Neural crest cell (in vitro differentiated cells): ENCODE measurements at regions not wholly inside any gene's neighbourhood (a gene's known extent, or its start where the extent isn't known, plus 50 kb on each side); places are given as distances from the start of the nearest gene placed in this dataset.

Experiments
- DNase-seq: peaks from one replicate; pipeline ENCODE4 v3.0.0; 2021; ENCODE audit warnings: low read depth, mixed read lengths, low spot score
- H3K27ac Mint-ChIP-seq: one replicate; pipeline ENCODE4 v1.8.0; 2021; ENCODE audit warnings: mild to moderate bottlenecking, mixed read lengths; ENCODE audit not compliant: unreplicated experiment
- H3K27me3 Mint-ChIP-seq: 2 replicates; pipeline ENCODE4 v1.8.0; 2021; ENCODE audit warnings: low read depth, mild to moderate bottlenecking, mixed read lengths
- H3K36me3 Mint-ChIP-seq: 2 replicates; pipeline ENCODE4 v1.8.0; 2021; ENCODE audit warnings: low read depth, mild to moderate bottlenecking, mixed read lengths
- H3K4me1 Mint-ChIP-seq: 2 replicates; pipeline ENCODE4 v1.8.0; 2021; ENCODE audit warnings: mixed read lengths
- H3K4me3 Mint-ChIP-seq: one replicate; pipeline ENCODE4 v1.8.0; 2021; ENCODE audit warnings: mild to moderate bottlenecking, mixed read lengths
- H3K9me3 Mint-ChIP-seq: 2 replicates; pipeline ENCODE4 v1.8.0; 2021; ENCODE audit warnings: mixed read lengths
- CTCF ChIP-seq: fragments of 200-600 bp; sonication (generic); conservative IDR thresholded peaks from 2 replicates; pipeline ENCODE4 v1.5.0; 2021; ENCODE audit warnings: antibody characterized with exemption, mild to moderate bottlenecking

DNA sequence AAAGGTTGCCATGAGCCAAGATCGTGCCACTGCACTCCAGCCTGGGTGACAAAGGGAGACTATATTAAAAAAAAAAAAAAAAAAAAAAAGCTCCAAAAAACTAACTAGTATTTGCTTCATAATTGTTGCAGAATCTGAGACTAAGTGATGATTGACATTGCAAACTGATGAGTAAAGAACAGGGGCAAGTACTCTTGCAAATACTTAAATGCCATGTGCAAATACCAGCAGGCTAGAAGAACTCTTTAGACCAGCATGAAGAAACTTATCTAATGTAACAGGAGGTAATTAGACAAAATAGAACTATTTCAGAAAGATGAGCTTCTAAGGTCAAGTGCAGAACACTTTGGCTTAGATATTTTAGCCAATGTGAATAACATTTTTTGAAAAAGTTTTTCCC lies 1368.1 kb downstream of the EFNB2 start:
- Mint-ChIP-seq H3K27ac (no peak overlapping the region), H3K9me3 (peaks cover 3% of the 10 kb centered on the region), H3K4me1 (no peaks in the 10 kb centered on the region), H3K4me3 (no peak overlapping the region), H3K36me3 (no peaks in the 10 kb centered on the region), H3K27me3 (no peaks in the 10 kb centered on the region)
- DNase-seq, result no peak
- TF ChIP-seq CTCF, result no peak

DNA sequence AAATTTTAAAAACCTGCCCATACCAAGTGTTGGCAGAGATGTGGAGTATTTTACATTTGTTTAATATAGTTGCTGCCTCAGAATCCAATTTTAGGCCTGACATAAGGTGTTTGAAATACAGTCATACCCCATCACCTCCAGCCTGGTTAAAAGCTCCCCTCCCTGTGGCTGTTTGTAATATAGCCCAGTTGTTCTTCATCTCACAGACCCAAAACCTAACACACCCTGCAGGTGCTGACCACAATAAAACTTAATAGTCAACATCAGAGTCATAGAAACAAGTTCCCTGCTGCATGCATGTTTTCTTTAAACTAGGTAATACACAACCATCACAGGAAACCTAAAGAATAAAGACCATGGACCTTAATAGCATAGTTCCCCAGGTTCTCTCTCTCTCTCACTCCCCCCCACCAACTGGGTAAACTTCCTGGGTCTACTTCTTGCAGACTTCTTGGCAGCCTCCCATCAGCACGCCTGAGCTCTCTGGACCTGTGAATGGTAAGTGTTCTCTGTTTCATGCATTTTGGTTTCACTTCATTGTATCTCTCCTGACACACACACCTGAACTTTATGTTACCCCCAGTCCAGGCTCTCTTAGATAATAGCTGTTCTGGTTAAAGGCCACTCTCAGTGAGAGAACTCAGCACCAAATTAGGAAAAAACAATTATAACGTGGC lies 1369.9 kb downstream of the EFNB2 start:
- DNase-seq, result no peak
- no peaks in the 10 kb centered on the region for H3K4me1 Mint-ChIP-seq
- H3K36me3 Mint-ChIP-seq, result no peaks in the 10 kb centered on the region
- no peak overlapping the region for H3K4me3 Mint-ChIP-seq
- TF ChIP-seq CTCF, result no peak
- H3K9me3 Mint-ChIP-seq, result no peaks in the 10 kb centered on the region
- H3K27ac Mint-ChIP-seq, result no peak overlapping the region
- H3K27me3 Mint-ChIP-seq, result no peaks in the 10 kb centered on the region

DNA sequence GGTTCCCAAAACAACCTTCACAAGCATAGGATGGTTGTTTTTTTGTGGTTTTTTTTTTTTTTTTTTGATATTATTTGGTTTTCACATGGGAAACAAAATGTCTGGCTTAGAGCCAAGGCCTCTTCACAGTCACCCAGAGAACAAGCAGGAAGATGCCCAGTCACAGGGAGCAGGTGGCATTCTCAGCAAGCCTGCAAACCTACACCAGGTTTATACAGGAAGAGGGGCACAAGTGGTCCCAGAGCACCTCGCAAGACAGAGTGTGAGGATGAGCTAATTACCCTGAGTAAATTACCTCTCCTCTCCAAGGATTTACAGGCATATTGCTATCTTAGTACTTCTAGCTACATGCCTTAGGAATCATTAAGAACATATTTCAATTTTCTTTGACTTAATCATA lies 1375.6 kb downstream of the EFNB2 start:
- DNase-seq, result no peak
- Mint-ChIP-seq H3K4me1 (no peaks in the 10 kb centered on the region), H3K27ac (no peak overlapping the region), H3K4me3 (no peak overlapping the region), H3K36me3 (peaks cover 2% of the 10 kb centered on the region), H3K9me3 (peaks cover 2% of the 10 kb centered on the region), H3K27me3 (no peaks in the 10 kb centered on the region)
- no peak for TF ChIP-seq CTCF

DNA sequence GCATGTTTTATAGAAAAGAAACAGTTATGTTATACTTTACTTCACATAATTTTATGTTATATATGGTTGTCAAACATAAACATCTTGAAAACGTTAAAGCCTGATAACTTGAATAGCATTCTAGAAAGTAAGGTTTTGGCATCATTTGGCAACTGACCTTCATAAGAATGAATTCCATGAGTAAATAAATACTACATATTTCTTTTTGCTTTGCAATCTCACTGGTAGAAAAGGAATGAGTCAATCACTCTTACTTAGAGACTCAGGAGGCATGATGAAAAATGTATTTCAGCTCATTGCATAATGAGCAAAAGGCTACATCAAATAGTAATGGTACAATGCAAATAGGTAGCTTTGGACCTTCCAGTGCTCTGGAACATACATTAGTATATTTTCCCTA lies 1381.9 kb downstream of the EFNB2 start:
- Mint-ChIP-seq H3K36me3 (peaks cover 2% of the 10 kb centered on the region), H3K4me3 (no peak overlapping the region), H3K4me1 (no peaks in the 10 kb centered on the region), H3K27me3 (no peaks in the 10 kb centered on the region), H3K27ac (no peak overlapping the region), H3K9me3 (peaks cover 2% of the 10 kb centered on the region)
- TF ChIP-seq CTCF, result no peak
- no peak for DNase-seq

DNA sequence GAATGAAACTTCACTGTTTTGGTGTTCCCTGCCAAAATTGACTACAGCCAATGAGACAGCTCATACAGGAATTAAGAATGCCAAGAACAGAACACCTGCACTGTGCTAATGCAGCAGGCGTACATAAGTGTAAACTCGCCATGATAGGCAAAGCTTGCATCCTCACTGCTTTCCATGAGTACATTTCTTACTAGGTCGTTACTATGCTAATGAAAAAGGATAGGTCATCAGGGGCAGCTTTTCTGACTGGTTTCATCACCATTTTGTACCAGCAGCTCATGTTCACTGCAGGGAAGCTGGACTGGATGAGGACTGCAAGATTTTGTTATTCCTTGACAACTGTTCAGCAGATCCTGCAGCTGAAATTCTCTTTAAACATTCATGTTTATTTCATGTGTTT lies 1383.8 kb downstream of the EFNB2 start:
- TF ChIP-seq CTCF, result no peak
- Mint-ChIP-seq H3K27ac (no peak overlapping the region), H3K4me3 (no peak overlapping the region), H3K4me1 (no peaks in the 10 kb centered on the region), H3K27me3 (no peaks in the 10 kb centered on the region), H3K36me3 (peaks cover 2% of the 10 kb centered on the region), H3K9me3 (peaks cover 2% of the 10 kb centered on the region)
- no peak for DNase-seq

DNA sequence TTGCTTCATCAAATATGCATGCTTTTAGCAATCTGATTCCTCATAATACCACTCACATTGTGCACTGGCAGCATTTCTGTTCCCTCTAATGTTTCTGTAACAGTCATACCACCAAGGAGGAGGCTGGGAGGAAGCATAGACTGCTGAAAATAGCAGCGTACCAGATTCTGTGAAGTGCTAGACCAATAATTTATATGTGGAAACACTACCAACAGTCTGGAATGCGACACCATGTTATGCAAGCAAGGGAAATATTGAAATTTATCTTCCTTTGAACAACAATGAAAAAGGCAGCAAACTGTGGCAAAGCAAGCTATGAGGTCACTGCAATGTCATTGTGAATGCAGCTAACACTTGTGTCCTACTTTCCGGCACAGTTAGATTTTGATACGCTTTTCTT lies 1388.0 kb downstream of the EFNB2 start:
- no peak overlapping the region for H3K27ac Mint-ChIP-seq
- no peaks in the 10 kb centered on the region for H3K27me3 Mint-ChIP-seq
- H3K4me3 Mint-ChIP-seq, result no peak overlapping the region

More for the DNA sequence above, 1388.0 kb downstream of the EFNB2 start:
- H3K36me3 Mint-ChIP-seq, result no peaks in the 10 kb centered on the region
- DNase-seq, result no peak
- TF ChIP-seq CTCF, result no peak
- no peaks in the 10 kb centered on the region for H3K4me1 Mint-ChIP-seq
- H3K9me3 Mint-ChIP-seq, result no peaks in the 10 kb centered on the region
